Mammary epithelial cell (primary cell): ENCODE measurements at regions not wholly inside any gene's neighbourhood (a gene's known extent, or its start where the extent isn't known, plus 50 kb on each side); places are given as distances from the start of the nearest gene placed in this dataset.

Source experiments
- CTCF ChIP-seq, 2 donors: IDR thresholded peaks in 1 of 2; conservative IDR thresholded peaks in 1 of 2; 2 replicates each; pipeline ENCODE4 v1.5.1; 2011 to 2012; ENCODE audit warnings: inconsistent platforms in 2 of 2, low read length in 2 of 2, mild to moderate bottlenecking in 2 of 2, control low read depth in 1 of 2, low read depth in 1 of 2; ENCODE audit not compliant: insufficient read depth in 1 of 2; ENCODE audit errors: extremely low read depth in 1 of 2
- EZH2 ChIP-seq: IDR thresholded peaks from 2 replicates; pipeline ENCODE4 v1.6.1; 2012; ENCODE audit warnings: low read length, inconsistent platforms, borderline replicate concordance

- TF ChIP-seq CTCF (conservative IDR thresholded peaks at IDR 0.05 in 1 of 2, IDR thresholded peaks at IDR 0.05 in 1 of 2; ENCODE audit: extremely low read depth in 1 of 2, insufficient read depth in 1 of 2, low read depth in 1 of 2, low read length in 2 of 2) (no peak), EZH2 (no peak)
Measured at GRCh38 chr18:46289931-46290330, 185.7 kb downstream of the HAUS1 start.
